OCI-LY1 (cell line): ENCODE measurements at regions not wholly inside any gene's neighbourhood (a gene's known extent, or its start where the extent isn't known, plus 50 kb on each side); places are given as distances from the start of the nearest gene placed in this dataset.
"Not testable (repeated sequence)": the region's sequence is repeated elsewhere in the genome, so short reads cannot be mapped to it uniquely, and the experiment has no call there.

Source experiments
- H2AFZ ChIP-seq: fragments of 200-600 bp; sonication (generic), shearing (Covaris generic); 2 replicates; pipeline ENCODE4 v1.6.0; 2014; ENCODE audit warnings: antibody characterized with exemption, mild to moderate bottlenecking, low read length
- H3F3A ChIP-seq: fragments of 200-600 bp; sonication (generic), shearing (Covaris generic); 2 replicates; pipeline ENCODE4 v1.6.0; 2014; ENCODE audit warnings: mild to moderate bottlenecking, antibody characterized with exemption, low read length, moderate library complexity; ENCODE audit not compliant: insufficient read depth
- H3K27ac ChIP-seq: fragments of 200-600 bp; sonication (generic); 2 replicates; pipeline ENCODE4 v1.5.1; 2014; ENCODE audit warnings: low read length, mixed run types, mild to moderate bottlenecking, low read depth; ENCODE audit not compliant: poor library complexity, severe bottlenecking
- H3K27me3 ChIP-seq: fragments of 200-600 bp; sonication (generic); 2 replicates; pipeline ENCODE4 v1.6.0; 2014; ENCODE audit warnings: antibody characterized with exemption, mild to moderate bottlenecking, low read length, moderate library complexity; ENCODE audit not compliant: insufficient read depth
- H3K36me3 ChIP-seq: fragments of 200-600 bp; sonication (generic); 2 replicates; pipeline ENCODE4 v1.6.1; 2014; ENCODE audit warnings: mild to moderate bottlenecking, antibody characterized with exemption, low read length, moderate library complexity, mixed read lengths; ENCODE audit not compliant: insufficient read depth
- H3K4me1 ChIP-seq: fragments of 200-600 bp; sonication (generic); 2 replicates; pipeline ENCODE4 v1.5.1; 2014; ENCODE audit warnings: mild to moderate bottlenecking, low read length, moderate library complexity; ENCODE audit not compliant: insufficient read depth, severe bottlenecking
- H3K4me2 ChIP-seq: fragments of 200-600 bp; sonication (generic), shearing (Covaris generic); 2 replicates; pipeline ENCODE4 v1.6.1; 2014; ENCODE audit warnings: low read length
- H3K4me3 ChIP-seq: fragments of 200-600 bp; sonication (generic); 2 replicates; pipeline ENCODE4 v1.5.1; 2014; ENCODE audit warnings: low read length, low read depth, mild to moderate bottlenecking, mixed read lengths; ENCODE audit not compliant: poor library complexity, severe bottlenecking
- H3K79me2 ChIP-seq: fragments of 200-600 bp; shearing (Covaris generic); 2 replicates; pipeline ENCODE4 v1.6.1; 2016; ENCODE audit warnings: mixed run types, low read length, mixed read lengths; ENCODE audit not compliant: insufficient read depth
- H3K9ac ChIP-seq: fragments of 200-600 bp; sonication (generic), shearing (Covaris generic); 2 replicates; pipeline ENCODE4 v1.6.1; 2014; ENCODE audit warnings: mild to moderate bottlenecking, low read length, mixed read lengths
- H3K9me2 ChIP-seq: fragments of 200-600 bp; sonication (generic), shearing (Covaris generic); 2 replicates; pipeline ENCODE4 v1.6.1; 2014; ENCODE audit warnings: low read depth, mild to moderate bottlenecking, low read length, mixed read lengths
- H3K9me3 ChIP-seq: fragments of 200-600 bp; shearing (Covaris generic); 2 replicates; pipeline ENCODE4 v1.6.1; 2014; ENCODE audit warnings: low read length, mixed read lengths
- H4K20me1 ChIP-seq: fragments of 200-600 bp; sonication (generic), shearing (Covaris generic); 2 replicates; pipeline ENCODE4 v1.6.0; 2016; ENCODE audit warnings: mild to moderate bottlenecking, low read length; ENCODE audit not compliant: insufficient read depth
- EZH2 ChIP-seq: fragments of 200-600 bp; sonication (generic), shearing (Covaris generic); IDR thresholded peaks from 2 replicates; pipeline ENCODE4 v1.8.0; 2017; ENCODE audit warnings: borderline replicate concordance, mixed run types, mild to moderate bottlenecking, antibody characterized with exemption, low read length, moderate library complexity, mixed read lengths
- TF ChIP-seq, protein P1 (sequence below): fragments of 200-600 bp; sonication (generic), shearing (Covaris generic); IDR thresholded peaks from 2 replicates; pipeline ENCODE4 v1.5.1; 2017; ENCODE audit warnings: mild to moderate bottlenecking, antibody characterized with exemption, low read length, moderate library complexity, mixed read lengths

GRCh38 chr21:28568692-28569091, 424.0 kb downstream of the LTN1 start:
- Histone ChIP-seq H3F3A (no peaks in the 10 kb centered on the region), H3K4me1 (no peaks in the 10 kb centered on the region), H3K4me2 (no peak overlapping the region), H3K27me3 (no peaks in the 10 kb centered on the region), H3K4me3 (no peak overlapping the region), H3K9ac (no peak overlapping the region), H3K27ac (no peak overlapping the region), H3K9me2 (no peaks in the 10 kb centered on the region), H3K9me3 (no peaks in the 10 kb centered on the region), H3K79me2 (no peaks in the 10 kb centered on the region), H3K36me3 (no peaks in the 10 kb centered on the region), H2AFZ (no peak overlapping the region), H4K20me1 (no peaks in the 10 kb centered on the region)
- no peak for TF ChIP-seq EZH2
- TF ChIP-seq, protein P1, sequence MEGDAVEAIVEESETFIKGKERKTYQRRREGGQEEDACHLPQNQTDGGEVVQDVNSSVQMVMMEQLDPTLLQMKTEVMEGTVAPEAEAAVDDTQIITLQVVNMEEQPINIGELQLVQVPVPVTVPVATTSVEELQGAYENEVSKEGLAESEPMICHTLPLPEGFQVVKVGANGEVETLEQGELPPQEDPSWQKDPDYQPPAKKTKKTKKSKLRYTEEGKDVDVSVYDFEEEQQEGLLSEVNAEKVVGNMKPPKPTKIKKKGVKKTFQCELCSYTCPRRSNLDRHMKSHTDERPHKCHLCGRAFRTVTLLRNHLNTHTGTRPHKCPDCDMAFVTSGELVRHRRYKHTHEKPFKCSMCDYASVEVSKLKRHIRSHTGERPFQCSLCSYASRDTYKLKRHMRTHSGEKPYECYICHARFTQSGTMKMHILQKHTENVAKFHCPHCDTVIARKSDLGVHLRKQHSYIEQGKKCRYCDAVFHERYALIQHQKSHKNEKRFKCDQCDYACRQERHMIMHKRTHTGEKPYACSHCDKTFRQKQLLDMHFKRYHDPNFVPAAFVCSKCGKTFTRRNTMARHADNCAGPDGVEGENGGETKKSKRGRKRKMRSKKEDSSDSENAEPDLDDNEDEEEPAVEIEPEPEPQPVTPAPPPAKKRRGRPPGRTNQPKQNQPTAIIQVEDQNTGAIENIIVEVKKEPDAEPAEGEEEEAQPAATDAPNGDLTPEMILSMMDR = no peak

DNA sequence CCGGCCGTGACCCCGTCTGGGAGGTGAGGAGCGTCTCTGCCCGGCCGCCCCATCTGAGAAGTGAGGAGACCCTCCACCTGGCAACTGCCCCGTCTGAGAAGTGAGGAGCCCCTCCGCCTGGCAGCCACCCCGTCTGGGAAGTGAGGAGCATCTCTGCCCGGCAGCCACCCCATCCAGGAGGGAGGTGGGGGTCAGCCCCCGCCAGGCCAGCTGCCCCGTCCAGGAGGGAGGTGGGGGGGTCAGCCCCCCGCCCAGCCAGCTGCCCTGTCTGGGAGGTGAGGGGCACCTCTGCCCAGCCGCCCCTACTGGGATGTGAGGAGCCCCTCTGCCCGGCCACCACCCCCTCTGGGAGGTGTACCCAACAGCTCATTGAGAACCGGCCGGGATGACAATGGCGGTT, 428.7 kb downstream of the LTN1 start:
- H3K27me3 ChIP-seq, H3K27ac ChIP-seq, H3F3A ChIP-seq, H3K79me2 ChIP-seq, H4K20me1 ChIP-seq, H3K9me2 ChIP-seq, H3K4me3 ChIP-seq, H2AFZ ChIP-seq, H3K4me1 ChIP-seq, H3K36me3 ChIP-seq, H3K9me3 ChIP-seq, H3K9ac ChIP-seq, H3K4me2 ChIP-seq: not testable (repeated sequence)

GRCh38 chr21:28561772-28562171, 430.9 kb downstream of the LTN1 start:
- Histone ChIP-seq H3K9me2 (no peaks in the 10 kb centered on the region), H2AFZ (no peak overlapping the region), H3K9ac (no peak overlapping the region), H3F3A (no peaks in the 10 kb centered on the region), H3K79me2 (no peaks in the 10 kb centered on the region), H3K4me1 (no peaks in the 10 kb centered on the region), H3K27ac (no peak overlapping the region), H3K9me3 (no peaks in the 10 kb centered on the region), H3K4me3 (no peak overlapping the region), H4K20me1 (no peaks in the 10 kb centered on the region), H3K4me2 (no peak overlapping the region), H3K36me3 (no peaks in the 10 kb centered on the region), H3K27me3 (no peaks in the 10 kb centered on the region)
- TF ChIP-seq, protein P1 = no peak
- no peak for TF ChIP-seq EZH2

DNA sequence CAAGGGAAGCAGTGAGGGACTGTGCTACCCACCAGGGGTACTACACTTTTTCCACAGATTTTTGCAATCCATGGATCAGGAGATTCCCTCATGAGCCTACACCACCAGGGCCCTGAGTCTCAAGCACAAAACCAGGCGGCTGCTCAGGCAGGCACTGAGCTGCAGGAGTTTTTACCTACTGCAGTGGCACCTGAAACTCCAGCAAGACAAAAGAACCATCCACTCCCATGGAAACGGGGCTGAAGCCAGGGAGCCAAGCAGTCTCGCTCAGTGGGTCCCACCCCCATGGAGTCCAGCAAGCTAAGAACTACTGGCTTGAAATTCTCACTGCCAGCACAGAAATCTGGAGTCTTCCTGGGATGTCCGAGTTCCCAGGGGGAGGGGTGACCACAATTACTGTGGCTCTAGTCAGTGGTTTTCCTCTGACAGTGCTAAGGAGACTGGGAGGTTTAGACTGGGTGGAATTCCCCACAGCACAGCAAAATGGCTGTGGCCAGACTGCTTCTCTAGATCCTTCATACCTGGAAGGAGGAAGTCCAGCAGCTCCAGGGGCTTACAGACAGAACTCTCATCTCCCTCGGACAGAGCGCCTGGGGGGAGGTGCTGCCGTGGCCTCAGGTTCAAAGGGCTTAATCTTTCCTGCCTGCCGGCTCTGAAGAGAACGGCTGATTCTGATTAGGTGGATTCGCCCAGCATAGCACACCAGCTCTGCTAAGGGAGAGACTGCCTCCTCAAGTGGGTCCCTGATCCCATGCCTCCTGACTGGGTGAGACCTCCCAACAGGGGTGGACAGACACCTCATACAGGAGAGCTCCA, 437.8 kb downstream of the LTN1 start:
- no peaks in the 10 kb centered on the region for H3F3A ChIP-seq
- H3K4me3 ChIP-seq = no peak overlapping the region
- H3K36me3 ChIP-seq = no peaks in the 10 kb centered on the region
- no peaks in the 10 kb centered on the region for H3K27me3 ChIP-seq
- no peak overlapping the region for H2AFZ ChIP-seq
- no peaks in the 10 kb centered on the region for H4K20me1 ChIP-seq
- no peak overlapping the region for H3K27ac ChIP-seq
- H3K9ac ChIP-seq = no peak overlapping the region
- no peak overlapping the region for H3K4me2 ChIP-seq
- no peaks in the 10 kb centered on the region for H3K9me3 ChIP-seq
- H3K79me2 ChIP-seq = no peaks in the 10 kb centered on the region
- no peaks in the 10 kb centered on the region for H3K4me1 ChIP-seq
- no peaks in the 10 kb centered on the region for H3K9me2 ChIP-seq
- TF ChIP-seq, protein P1 = no peak
- no peak for TF ChIP-seq EZH2
